Germinal center (tissue), 1 donor: ENCODE measurements at regions not wholly inside any gene's neighbourhood (a gene's known extent, or its start where the extent isn't known, plus 50 kb on each side); places are given as distances from the start of the nearest gene placed in this dataset.

Experiments used
- DNase-seq: peaks from one replicate; pipeline ENCODE4 v3.0.0; 2012; ENCODE audit warnings: mixed read lengths, low spot score

GRCh38 chr21:24367936-24368335, 1239.3 kb downstream of the MRPL39 start:
- DNase-seq: no peak

GRCh38 chr21:24353492-24353891, 1253.8 kb downstream of the MRPL39 start:
- DNase-seq: no peak

GRCh38 chr21:24339406-24339805, 1267.9 kb downstream of the MRPL39 start:
- DNase-seq: no peak

- no peak for DNase-seq
These were observed 1270.8 kb downstream of the MRPL39 start for GRCh38 chr21:24336491-24336890.

GRCh38 chr21:24323536-24323935, 1283.7 kb downstream of the MRPL39 start:
- no peak for DNase-seq

GRCh38 chr21:24316277-24316922, 1290.9 kb downstream of the MRPL39 start:
- DNase-seq: no peak

- DNase-seq: no peak
These were observed 1296.5 kb downstream of the MRPL39 start for GRCh38 chr21:24310788-24311187.

GRCh38 chr21:24308183-24308582, 1299.1 kb downstream of the MRPL39 start:
- no peak for DNase-seq

GRCh38 chr21:24302400-24302799, 1304.9 kb downstream of the MRPL39 start:
- DNase-seq: no peak

- DNase-seq: no peak
These were observed 1309.2 kb downstream of the MRPL39 start for GRCh38 chr21:24298040-24298439.

GRCh38 chr21:24294171-24294570, 1313.1 kb downstream of the MRPL39 start:
- no peak for DNase-seq

- no peak for DNase-seq
These were observed 1317.0 kb downstream of the MRPL39 start for GRCh38 chr21:24290151-24290833.

GRCh38 chr21:24289539-24289938, 1317.7 kb downstream of the MRPL39 start:
- DNase-seq: no peak

- DNase-seq: no peak
These were observed 1326.7 kb downstream of the MRPL39 start for GRCh38 chr21:24280596-24280995.

GRCh38 chr21:24278711-24279110, 1328.6 kb downstream of the MRPL39 start:
- DNase-seq: no peak

- DNase-seq: no peak
These were observed 1331.1 kb downstream of the MRPL39 start for GRCh38 chr21:24276204-24276603.

GRCh38 chr21:24275616-24276015, 1331.7 kb downstream of the MRPL39 start:
- no peak for DNase-seq

GRCh38 chr21:24272521-24272938, 1334.8 kb downstream of the MRPL39 start:
- no peak for DNase-seq

- no peak for DNase-seq
These were observed 1341.3 kb downstream of the MRPL39 start for GRCh38 chr21:24265987-24266386.

- no peak for DNase-seq
These were observed 1346.5 kb downstream of the MRPL39 start for GRCh38 chr21:24260751-24261150.

GRCh38 chr21:24259241-24259640, 1348.0 kb downstream of the MRPL39 start:
- no peak for DNase-seq

GRCh38 chr21:24255591-24255990, 1351.7 kb downstream of the MRPL39 start:
- no peak for DNase-seq

GRCh38 chr21:24225431-24225830, 1381.8 kb downstream of the MRPL39 start:
- no peak for DNase-seq

GRCh38 chr21:24224422-24224821, 1382.9 kb downstream of the MRPL39 start:
- DNase-seq: no peak
